Dermis microvascular lymphatic vessel endothelial cell (primary cell): ENCODE measurements at regions not wholly inside any gene's neighbourhood (a gene's known extent, or its start where the extent isn't known, plus 50 kb on each side); places are given as distances from the start of the nearest gene placed in this dataset.
"Not testable (repeated sequence)": the region's sequence is repeated elsewhere in the genome, so short reads cannot be mapped to it uniquely, and the experiment has no call there.

Experiments
- DNase-seq, 2 donors: peaks; one replicate each; pipeline versions ENCODE4 v3.0.0 to v3.0.0-alpha.2; 2010; ENCODE audit warnings: low read depth in 2 of 2

GRCh38 chr16:29182940-29183868, 198.4 kb downstream of the LAT start:
- not testable (repeated sequence) for DNase-seq

- DNase-seq: no peak
These were observed 197.6 kb downstream of the LAT start for GRCh38 chr16:29182501-29182900.

DNA sequence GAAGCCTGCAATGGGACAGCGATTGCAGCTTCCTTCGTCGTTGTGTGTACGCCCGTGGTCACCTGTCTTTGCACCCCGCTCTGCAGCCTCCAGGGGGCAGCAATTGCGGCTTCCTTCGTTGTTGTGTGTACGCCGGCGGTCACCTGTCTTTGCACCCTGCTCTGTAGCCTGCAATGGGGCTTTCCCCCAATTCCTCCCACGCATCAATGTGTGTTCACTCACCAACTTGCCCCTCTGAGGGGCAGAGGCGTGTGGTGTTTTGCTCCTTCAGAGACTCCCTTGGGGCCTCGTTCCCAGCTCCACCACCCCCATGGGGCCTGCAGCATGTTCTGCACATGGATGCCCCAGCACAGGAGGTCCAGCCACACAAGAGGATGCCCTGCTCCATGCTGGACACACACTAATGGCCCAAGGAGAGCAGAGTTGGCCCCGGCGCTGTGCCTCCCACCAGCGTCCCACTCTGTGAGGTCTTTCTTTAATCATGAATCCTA, 197.1 kb downstream of the LAT start:
- DNase-seq: not testable (repeated sequence)

GRCh38 chr16:29181254-29181780, 196.5 kb downstream of the LAT start:
- DNase-seq: not testable (repeated sequence)

DNA sequence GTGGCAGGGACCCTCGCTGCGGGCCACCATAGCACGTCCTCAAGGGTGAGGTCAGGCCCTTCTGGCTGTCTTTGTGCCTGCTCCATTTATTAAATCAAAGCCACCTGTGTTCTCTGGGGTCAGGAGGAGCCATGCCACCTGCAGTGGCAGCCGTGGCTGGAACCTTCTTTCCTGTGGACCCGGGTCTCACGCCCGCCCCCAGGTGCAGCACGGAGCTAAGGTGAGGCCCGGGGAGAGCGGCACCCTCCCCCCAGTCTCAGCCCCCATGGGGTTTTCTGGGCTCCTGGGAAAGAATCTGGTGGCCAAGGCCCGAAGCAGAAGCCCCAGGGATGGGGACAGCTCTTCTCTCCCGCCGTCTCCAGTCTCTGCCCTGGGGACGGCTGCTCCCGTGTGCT, 195.4 kb downstream of the LAT start:
- not testable (repeated sequence) for DNase-seq

- DNase-seq: not testable (repeated sequence)
These were observed 194.8 kb downstream of the LAT start for GRCh38 chr16:29179401-29180205.

GRCh38 chr16:29177888-29178726, 193.3 kb downstream of the LAT start:
- peak; percentile 63 to 69 for DNase-seq

- DNase-seq: not testable (repeated sequence)
These were observed 192.5 kb downstream of the LAT start for GRCh38 chr16:29177203-29177887.

GRCh38 chr16:29176822-29177202, 192.0 kb downstream of the LAT start:
- DNase-seq: not testable (repeated sequence)

DNA sequence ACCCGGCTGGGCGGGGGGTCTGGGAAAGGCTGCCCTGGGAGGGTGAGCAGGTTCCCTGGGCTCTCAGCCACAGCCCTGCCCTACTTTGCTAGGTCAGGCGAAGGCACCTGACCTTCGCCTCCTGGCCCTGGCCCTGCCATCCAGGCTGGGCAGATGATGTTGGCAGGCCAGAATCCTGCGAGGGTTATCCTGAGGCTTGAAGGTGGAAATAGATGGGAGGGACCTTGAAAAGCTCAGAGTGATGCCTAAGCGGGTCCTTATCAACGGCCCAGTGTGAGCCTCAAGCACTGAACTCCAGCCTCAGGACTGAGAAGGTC, 191.3 kb downstream of the LAT start:
- not testable (repeated sequence) for DNase-seq

DNA sequence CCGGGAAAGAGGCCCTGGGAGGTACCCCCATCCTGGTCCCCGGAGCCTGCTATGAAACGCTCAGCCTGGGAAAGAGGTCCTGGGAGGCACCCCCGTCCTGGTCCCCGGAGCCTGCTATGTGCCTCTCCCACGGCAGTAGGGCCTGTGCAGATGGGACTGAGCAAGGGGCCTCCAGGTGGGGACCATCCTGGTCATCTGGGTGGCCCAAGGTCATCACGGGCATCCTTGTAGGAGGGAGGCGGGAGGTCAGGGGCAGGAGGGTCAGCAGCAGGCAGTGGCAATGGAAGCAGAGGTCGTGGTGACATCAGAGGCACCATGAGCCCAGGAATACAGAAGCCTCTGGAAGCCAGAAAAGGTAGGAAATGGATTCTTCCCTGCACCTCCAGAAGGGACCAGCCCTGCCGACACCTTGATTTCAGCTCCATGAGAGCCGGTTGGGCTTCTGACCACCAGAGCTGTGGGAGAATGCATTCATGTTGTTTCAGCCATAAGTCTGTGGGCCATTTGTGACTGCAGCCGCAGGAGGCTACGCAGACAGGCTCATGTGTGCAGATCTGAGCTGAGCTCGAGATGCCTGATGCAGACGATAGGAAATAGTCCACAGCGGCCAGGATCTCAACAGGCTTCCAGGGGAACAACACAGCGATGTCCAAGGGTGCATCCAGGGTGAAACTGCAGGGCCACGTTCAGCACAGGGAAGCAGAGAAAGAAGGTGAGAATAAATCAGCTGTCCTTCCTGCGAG, 190.7 kb downstream of the LAT start:
- not testable (repeated sequence) for DNase-seq

DNA sequence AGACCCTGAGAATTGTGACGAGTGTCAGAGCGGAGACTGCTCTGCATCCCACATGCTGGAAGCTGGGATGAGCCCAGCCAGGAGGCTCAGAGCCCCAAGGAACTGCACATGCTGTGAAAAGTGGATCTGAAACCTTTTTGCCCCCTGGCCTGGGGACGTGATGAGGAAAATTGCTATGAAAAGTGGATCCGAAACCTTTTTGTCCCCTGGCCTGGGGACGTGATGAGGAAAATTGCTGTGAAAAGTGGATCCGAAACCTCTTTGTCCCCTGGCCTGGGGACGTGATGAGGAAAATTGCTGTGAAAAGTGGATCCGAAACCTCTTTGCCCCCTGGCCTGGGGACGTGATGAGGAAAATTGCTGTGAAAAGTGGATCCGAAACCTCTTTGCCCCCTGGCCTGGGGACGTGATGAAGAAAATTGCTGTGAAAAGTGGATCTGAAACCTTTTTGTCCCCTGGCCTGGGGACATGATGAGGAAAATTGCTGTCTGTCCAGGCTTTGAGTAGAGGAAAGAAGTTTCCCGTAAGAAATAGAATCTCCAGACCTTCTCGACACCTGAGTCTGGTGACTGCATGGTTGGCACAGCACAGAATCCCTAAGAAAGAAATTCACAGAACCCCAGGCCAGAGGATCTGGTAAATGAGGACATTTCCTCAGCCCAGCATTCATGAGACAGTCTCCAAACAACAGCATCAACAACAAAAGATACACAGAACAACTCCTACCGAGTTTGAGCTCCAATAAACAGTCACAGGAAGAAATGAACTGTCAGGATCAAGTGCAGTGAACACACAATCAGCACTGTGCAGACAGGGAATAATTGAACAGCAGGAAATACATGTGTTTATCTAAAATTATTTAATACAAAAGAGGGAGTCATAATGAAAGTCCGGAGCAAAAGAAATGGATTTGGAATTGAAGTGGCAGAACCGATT, 188.8 kb downstream of the LAT start:
- peak; percentile 45 to 88 for DNase-seq

DNA sequence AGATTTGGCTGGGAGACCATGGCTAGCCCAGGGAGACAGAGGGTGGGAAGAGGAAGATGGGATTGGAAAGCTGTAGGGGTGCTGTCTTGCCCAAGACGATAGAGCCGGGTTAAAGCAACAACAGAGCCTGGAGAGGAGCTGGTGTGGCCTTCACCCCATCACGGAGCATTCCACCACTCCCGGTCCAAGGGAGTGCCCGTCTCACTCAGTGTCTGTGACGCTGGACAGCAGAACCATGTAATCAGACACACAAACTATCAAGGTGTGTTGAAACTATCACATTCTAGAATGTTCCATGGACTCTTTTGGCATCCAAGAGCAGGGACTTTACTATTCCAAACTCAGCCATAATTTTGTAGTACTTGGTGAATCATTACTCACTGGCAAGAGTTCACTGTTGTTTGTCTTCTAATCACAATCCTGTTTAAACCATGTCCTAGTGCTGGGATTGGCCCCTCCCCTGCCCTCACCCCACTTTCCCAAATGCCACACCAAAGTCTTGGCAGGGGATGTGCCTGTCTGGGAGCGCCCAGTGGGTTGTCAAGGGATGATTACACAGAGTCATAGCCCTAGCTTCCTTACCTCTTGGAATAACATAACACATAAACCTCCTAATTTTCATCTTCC, 187.4 kb downstream of the LAT start:
- not testable (repeated sequence) for DNase-seq

GRCh38 chr16:29171296-29171695, 186.4 kb downstream of the LAT start:
- DNase-seq: not testable (repeated sequence)

GRCh38 chr16:29170393-29171119, 185.7 kb downstream of the LAT start:
- DNase-seq: not testable (repeated sequence)

GRCh38 chr16:29169295-29169994, 184.6 kb downstream of the LAT start:
- DNase-seq: not testable (repeated sequence)
